Thyroid gland (tissue), 4 donors: ENCODE measurements at regions not wholly inside any gene's neighbourhood (a gene's known extent, or its start where the extent isn't known, plus 50 kb on each side); places are given as distances from the start of the nearest gene placed in this dataset.

Experiments
- CTCF ChIP-seq, 6 experiments: fragments of 200-600 bp in 3 of 6; fragments of 450-650 bp in 3 of 6; sonication (generic) in 3 of 6; IDR thresholded peaks; one replicate each; pipeline ENCODE4 v1.5.1; 2016 to 2019; ENCODE audit warnings: antibody characterized with exemption in 6 of 6, mild to moderate bottlenecking in 2 of 6, inconsistent platforms in 1 of 6, moderate library complexity in 1 of 6
- POLR2A ChIP-seq, 2 donors: fragments of 450-650 bp; IDR thresholded peaks; one replicate each; pipeline ENCODE4 v1.6.1; 2017; ENCODE audit warnings: antibody characterized with exemption in 2 of 2, mild to moderate bottlenecking in 2 of 2, moderate library complexity in 1 of 2

GRCh38 chr18:76281565-76281964 lies 213.5 kb downstream of the ZNF516 start:
- no peak for TF ChIP-seq CTCF (IDR thresholded peaks at IDR 0.05)
- no peak for TF ChIP-seq POLR2A (IDR thresholded peaks at IDR 0.05)
